Spleen (tissue), 11 donors: ENCODE measurements at regions not wholly inside any gene's neighbourhood (a gene's known extent, or its start where the extent isn't known, plus 50 kb on each side); places are given as distances from the start of the nearest gene placed in this dataset.

Source experiments
- DNase-seq: peaks from one replicate; pipeline ENCODE4 v3.0.0-alpha.2; 2020
- H3K27ac ChIP-seq, 8 donors: fragments of 200-600 bp; sonication (generic) in 7 of 8; 1 replicate in 4 of 8; 2 replicates in 4 of 8; pipeline versions ENCODE4 v1.5.0 to v1.8.0; 2016 to 2021; ENCODE audit warnings: inconsistent platforms in 4 of 8, mild to moderate bottlenecking in 4 of 8, moderate library complexity in 1 of 8
- H3K27me3 ChIP-seq, 7 donors: fragments of 200-600 bp; sonication (generic) in 6 of 7; replicated peaks in 1 of 7; 1 replicate in 4 of 7; 2 replicates in 3 of 7; pipeline versions ENCODE4 v1.5.0 to v1.8.0; 2016 to 2021; ENCODE audit warnings: inconsistent platforms in 3 of 7, mild to moderate bottlenecking in 1 of 7
- H3K36me3 ChIP-seq, 6 donors: fragments of 200-600 bp; sonication (generic) in 5 of 6; 1 replicate in 4 of 6; 2 replicates in 2 of 6; pipeline versions ENCODE4 v1.5.0 to v1.8.0; 2016 to 2021; ENCODE audit warnings: inconsistent platforms in 2 of 6
- H3K4me1 ChIP-seq, 6 donors: fragments of 200-600 bp; sonication (generic) in 5 of 6; 1 replicate in 3 of 6; 2 replicates in 3 of 6; pipeline versions ENCODE4 v1.5.0 to v1.8.0; 2016 to 2021; ENCODE audit warnings: inconsistent platforms in 3 of 6
- H3K4me3 ChIP-seq, 8 donors: fragments of 200-600 bp; sonication (generic) in 7 of 8; 1 replicate in 4 of 8; 2 replicates in 4 of 8; pipeline versions ENCODE4 v1.5.0 to v1.8.0; 2016 to 2021; ENCODE audit warnings: inconsistent platforms in 4 of 8, mild to moderate bottlenecking in 4 of 8, moderate library complexity in 2 of 8
- H3K9me3 ChIP-seq, 8 donors: fragments of 200-600 bp; sonication (generic) in 7 of 8; 1 replicate in 4 of 8; 2 replicates in 4 of 8; pipeline versions ENCODE4 v1.5.0 to v1.8.0; 2016 to 2021; ENCODE audit warnings: inconsistent platforms in 4 of 8
- POLR2A ChIP-seq, 3 donors: fragments of 450-650 bp; IDR thresholded peaks; one replicate each; pipeline ENCODE4 v1.5.1; 2017; ENCODE audit warnings: antibody characterized with exemption in 3 of 3, mild to moderate bottlenecking in 1 of 3
- POLR2AphosphoS5 ChIP-seq, 3 donors: sonication (generic); formaldehyde crosslinking; IDR thresholded peaks; one replicate each; pipeline ENCODE4 v1.5.1; 2017; ENCODE audit warnings: antibody characterized with exemption in 3 of 3
- WGBS, 5 donors: extraction: QIAGEN DNeasy Blood & Tissue Kit in 3 of 5; methylation state at CpG; one replicate each; pipeline versions ENCODE4 v1.1.5 to v1.1.7; 2013 to 2018; 5-methylcytosine and 5-hydroxymethylcytosine counted together
- intact Hi-C: fragments of 100-400 bp; cut with DNase I; formaldehyde crosslinking; loops from one replicate; pipeline ENCODE4 v1.15.0; 2023; ENCODE audit warnings: low total_unique reads
- TF ChIP-seq, protein P1 (sequence below), 11 experiments: fragments of 200-600 bp in 7 of 11; fragments of 450-650 bp in 4 of 11; sonication (generic) in 4 of 11; IDR thresholded peaks in 8 of 11; conservative IDR thresholded peaks in 3 of 11; 1 replicate in 7 of 11; 2 replicates in 4 of 11; pipeline versions ENCODE4 v1.4.0 to v1.8.0; 2016 to 2021; ENCODE audit warnings: antibody characterized with exemption in 11 of 11, inconsistent platforms in 4 of 11, mild to moderate bottlenecking in 1 of 11
- donor health status: healthy with polysubstance abuse.
- donor health status: DM: no; HTN: no; CAD: no; lungs with moderate emphysema.
- donor health status: DM: no; HTN: no; CAD: no.
- donor health status: Bipolar disorder and iron deficiency.
- donor health status: healthy.
- donor health status: DM: no; HTN: no; CAD: no.
- donor health status: DM: yes; HTN: yes; CAD: no.

DNA sequence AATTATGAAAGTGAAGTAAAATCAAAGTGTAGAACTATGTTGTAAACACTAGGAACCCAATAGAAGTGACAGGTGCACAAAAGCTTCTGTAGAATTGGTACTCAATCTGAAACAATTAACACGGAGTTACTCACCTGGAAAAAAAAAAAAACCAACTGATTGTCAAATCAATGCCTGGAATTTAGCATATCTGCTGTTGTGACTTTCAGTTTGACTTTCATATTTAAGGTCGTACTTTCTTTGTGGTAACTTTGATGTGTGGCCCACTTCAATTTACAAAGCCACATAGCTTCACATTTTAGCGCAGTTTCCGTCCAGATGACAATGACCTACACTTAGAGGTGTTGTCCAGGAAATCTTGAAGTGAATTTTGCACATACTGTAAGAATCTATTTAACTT lies 1124.9 kb downstream of the STIM2 start:
- intact Hi-C loops = no loop called here

GRCh38 chr4:27986476-27986875 lies 1125.8 kb downstream of the STIM2 start:
- no peaks in the 10 kb centered on the region for H3K36me3 ChIP-seq
- no peaks in the 10 kb centered on the region for H3K27me3 ChIP-seq
- TF ChIP-seq POLR2A (IDR thresholded peaks at IDR 0.05) = no peak
- TF ChIP-seq, protein P1, sequence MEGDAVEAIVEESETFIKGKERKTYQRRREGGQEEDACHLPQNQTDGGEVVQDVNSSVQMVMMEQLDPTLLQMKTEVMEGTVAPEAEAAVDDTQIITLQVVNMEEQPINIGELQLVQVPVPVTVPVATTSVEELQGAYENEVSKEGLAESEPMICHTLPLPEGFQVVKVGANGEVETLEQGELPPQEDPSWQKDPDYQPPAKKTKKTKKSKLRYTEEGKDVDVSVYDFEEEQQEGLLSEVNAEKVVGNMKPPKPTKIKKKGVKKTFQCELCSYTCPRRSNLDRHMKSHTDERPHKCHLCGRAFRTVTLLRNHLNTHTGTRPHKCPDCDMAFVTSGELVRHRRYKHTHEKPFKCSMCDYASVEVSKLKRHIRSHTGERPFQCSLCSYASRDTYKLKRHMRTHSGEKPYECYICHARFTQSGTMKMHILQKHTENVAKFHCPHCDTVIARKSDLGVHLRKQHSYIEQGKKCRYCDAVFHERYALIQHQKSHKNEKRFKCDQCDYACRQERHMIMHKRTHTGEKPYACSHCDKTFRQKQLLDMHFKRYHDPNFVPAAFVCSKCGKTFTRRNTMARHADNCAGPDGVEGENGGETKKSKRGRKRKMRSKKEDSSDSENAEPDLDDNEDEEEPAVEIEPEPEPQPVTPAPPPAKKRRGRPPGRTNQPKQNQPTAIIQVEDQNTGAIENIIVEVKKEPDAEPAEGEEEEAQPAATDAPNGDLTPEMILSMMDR (IDR thresholded peaks at IDR 0.05 in 8 of 11, conservative IDR thresholded peaks at IDR 0.05 in 3 of 11) = no peak
- no peak for TF ChIP-seq POLR2AphosphoS5 (IDR thresholded peaks at IDR 0.05)
- H3K4me3 ChIP-seq = no peak overlapping the region
- 81 to 93% (median 84%) methylated on average over 1 of the region's 1 CpG for WGBS, 5 donors
- no peaks in the 10 kb centered on the region for H3K4me1 ChIP-seq
- no peak for DNase-seq
- no peaks in the 10 kb centered on the region for H3K9me3 ChIP-seq
- intact Hi-C loops = no loop called here
- H3K27ac ChIP-seq = no peak overlapping the region

More for the DNA sequence above, 1124.9 kb downstream of the STIM2 start:
- H3K27ac ChIP-seq = no peak overlapping the region
- H3K4me3 ChIP-seq = no peak overlapping the region
- H3K36me3 ChIP-seq = no peaks in the 10 kb centered on the region
- no peaks in the 10 kb centered on the region for H3K27me3 ChIP-seq
- no peak for DNase-seq
- WGBS, 5 donors = 75 to 89% (median 82%) methylated on average over 4 of the region's 4 CpGs
- no peak for TF ChIP-seq POLR2AphosphoS5 (IDR thresholded peaks at IDR 0.05)
- no peak for TF ChIP-seq POLR2A (IDR thresholded peaks at IDR 0.05)
- TF ChIP-seq, protein P1 (IDR thresholded peaks at IDR 0.05 in 8 of 11, conservative IDR thresholded peaks at IDR 0.05 in 3 of 11) = no peak
- no peaks in the 10 kb centered on the region for H3K4me1 ChIP-seq
- H3K9me3 ChIP-seq = no peaks in the 10 kb centered on the region

GRCh38 chr4:28001698-28002097 lies 1141.1 kb downstream of the STIM2 start:
- H3K36me3 ChIP-seq = no peaks in the 10 kb centered on the region
- intact Hi-C loops = no loop called here
- H3K27me3 ChIP-seq = no peaks in the 10 kb centered on the region
- TF ChIP-seq POLR2A (IDR thresholded peaks at IDR 0.05) (no peak), POLR2AphosphoS5 (IDR thresholded peaks at IDR 0.05) (no peak)
- TF ChIP-seq, protein P1 (IDR thresholded peaks at IDR 0.05 in 8 of 11, conservative IDR thresholded peaks at IDR 0.05 in 3 of 11) = no peak
- H3K27ac ChIP-seq = no peak overlapping the region
- H3K4me3 ChIP-seq = no peak overlapping the region
- H3K9me3 ChIP-seq = peaks cover 0 to 9% (median 0%) of the 10 kb centered on the region in 8 donors
- no peak for DNase-seq
- H3K4me1 ChIP-seq = no peaks in the 10 kb centered on the region
- WGBS, 5 donors = 84 to 91% (median 87%) methylated on average over 4 of the region's 4 CpGs

- peaks cover 0 to 9% (median 0%) of the 10 kb centered on the region in 8 donors for H3K9me3 ChIP-seq
- TF ChIP-seq POLR2A (IDR thresholded peaks at IDR 0.05) (no peak), POLR2AphosphoS5 (IDR thresholded peaks at IDR 0.05) (no peak)
- TF ChIP-seq, protein P1 (IDR thresholded peaks at IDR 0.05 in 8 of 11, conservative IDR thresholded peaks at IDR 0.05 in 3 of 11) = no peak
- DNase-seq = no peak
- intact Hi-C loops = no loop called here
- H3K36me3 ChIP-seq = no peaks in the 10 kb centered on the region
- no peaks in the 10 kb centered on the region for H3K27me3 ChIP-seq
- no peak overlapping the region for H3K27ac ChIP-seq
- H3K4me3 ChIP-seq = no peak overlapping the region
- H3K4me1 ChIP-seq = no peaks in the 10 kb centered on the region
Measured at GRCh38 chr4:28004520-28004919, 1143.9 kb downstream of the STIM2 start.
